Aorta (tissue), 5 donors: ENCODE measurements at regions not wholly inside any gene's neighbourhood (a gene's known extent, or its start where the extent isn't known, plus 50 kb on each side); places are given as distances from the start of the nearest gene placed in this dataset.

Experiments
- ATAC-seq: fragments of 200-7000 bp; cut with Tn5 transposase; one replicate; pipeline ENCODE4 v1.9.1; 2022; ENCODE audit warnings: moderate library complexity; ENCODE audit not compliant: low FRiP score
- DNase-seq, 2 donors: peaks; one replicate each; pipeline ENCODE4 v3.0.0-alpha.2; 2020
- H3K27ac ChIP-seq, 2 donors: one replicate each; pipeline ENCODE4 v1.5.1; 2013; ENCODE audit warnings: low read length in 2 of 2, mild to moderate bottlenecking in 2 of 2, moderate library complexity in 2 of 2, control low read depth in 1 of 2, inconsistent platforms in 1 of 2, low read depth in 1 of 2
- H3K27me3 ChIP-seq, 2 donors: one replicate each; pipeline ENCODE4 v1.6.1; 2013; ENCODE audit warnings: control low read depth in 1 of 2, low read length in 1 of 2, mild to moderate bottlenecking in 1 of 2, moderate library complexity in 1 of 2; ENCODE audit not compliant: insufficient read depth in 2 of 2, control insufficient read depth in 1 of 2
- H3K36me3 ChIP-seq, 2 donors: one replicate each; pipeline ENCODE4 v1.6.1; 2013; ENCODE audit warnings: control low read depth in 1 of 2, low read length in 1 of 2, mild to moderate bottlenecking in 1 of 2; ENCODE audit not compliant: insufficient read depth in 2 of 2, control insufficient read depth in 1 of 2
- H3K4me1 ChIP-seq, 2 donors: one replicate each; pipeline ENCODE4 v1.6.1; 2013; ENCODE audit warnings: low read length in 2 of 2, control low read depth in 1 of 2, mild to moderate bottlenecking in 1 of 2, moderate library complexity in 1 of 2; ENCODE audit not compliant: insufficient read depth in 2 of 2, control insufficient read depth in 1 of 2
- H3K4me3 ChIP-seq, 2 donors: one replicate each; pipeline ENCODE4 v1.5.1; 2013; ENCODE audit warnings: low read length in 2 of 2, control low read depth in 1 of 2, mild to moderate bottlenecking in 1 of 2
- H3K9me3 ChIP-seq: one replicate; pipeline ENCODE4 v1.6.1; 2013; ENCODE audit warnings: mild to moderate bottlenecking, low read length; ENCODE audit not compliant: control insufficient read depth
- WGBS, 2 donors: extraction: QIAGEN DNeasy Blood & Tissue Kit; methylation state at CpG; one replicate each; pipeline ENCODE4 v1.1.7; 2013; 5-methylcytosine and 5-hydroxymethylcytosine counted together
- intact Hi-C, 2 donors: fragments of 100-400 bp; cut with DNase I; formaldehyde crosslinking; loops; one replicate each; pipeline versions ENCODE4 v1.14.2 to v1.15.0; 2022
- donor health status: healthy with polysubstance abuse.
- donor health status: Bipolar disorder and iron deficiency.
- donor health status: DM: no; HTN: no; CAD: no.
- donor health status: DM: no; HTN: no; CAD: no.
- donor health status: DM: yes; HTN: yes; CAD: no.

DNA sequence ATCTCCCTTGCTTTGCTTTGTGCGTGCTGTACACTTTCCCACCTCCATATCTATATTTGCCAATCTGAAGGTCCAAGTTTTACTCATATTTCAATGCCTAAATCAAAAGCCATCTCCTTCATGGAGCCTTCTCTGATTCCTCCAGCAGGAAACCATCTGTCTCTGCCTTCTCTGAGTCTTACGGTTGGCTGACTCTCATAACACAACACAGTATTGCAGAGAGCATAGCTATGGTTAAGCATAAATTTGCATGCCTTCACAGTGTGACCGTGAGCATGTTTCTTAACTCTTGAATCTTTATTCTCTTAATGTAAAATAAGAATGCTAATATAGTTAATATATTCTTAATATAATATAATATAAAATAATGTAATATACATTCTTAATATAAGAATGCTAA is 136.8 kb upstream of the PPP2R2B start:
- intact Hi-C loops: no loop called here
- DNase-seq (no peak), ATAC-seq (no peak)
- H3K4me3 ChIP-seq: no peak overlapping the region
- no peak overlapping the region for H3K27ac ChIP-seq
- H3K9me3 ChIP-seq: no peaks in the 10 kb centered on the region
- WGBS, 2 donors: 42 to 50% methylated on average over 3 of the region's 3 CpGs
- no peaks in the 10 kb centered on the region for H3K27me3 ChIP-seq
- no peaks in the 10 kb centered on the region for H3K4me1 ChIP-seq
- H3K36me3 ChIP-seq: no peaks in the 10 kb centered on the region

DNA sequence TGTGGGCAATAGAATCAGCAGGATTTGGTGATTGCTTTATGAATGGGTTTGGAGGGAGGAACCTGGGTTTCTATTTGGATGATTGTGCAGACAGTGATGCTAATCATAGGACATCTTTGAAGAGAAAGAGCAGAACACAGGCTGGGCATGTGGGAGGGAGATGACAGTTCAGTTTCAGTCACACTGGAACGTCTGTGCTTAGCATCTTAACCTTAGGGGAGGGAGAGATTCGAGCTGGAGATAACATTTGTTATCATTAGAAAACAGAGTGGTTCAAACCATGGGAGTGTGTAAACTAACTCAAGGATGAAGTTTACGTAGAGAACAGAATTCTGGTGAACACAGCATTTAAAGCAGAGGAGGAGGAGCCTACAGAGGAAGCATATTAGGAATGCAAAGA is 138.6 kb upstream of the PPP2R2B start:
- no peak overlapping the region for H3K27ac ChIP-seq

DNA sequence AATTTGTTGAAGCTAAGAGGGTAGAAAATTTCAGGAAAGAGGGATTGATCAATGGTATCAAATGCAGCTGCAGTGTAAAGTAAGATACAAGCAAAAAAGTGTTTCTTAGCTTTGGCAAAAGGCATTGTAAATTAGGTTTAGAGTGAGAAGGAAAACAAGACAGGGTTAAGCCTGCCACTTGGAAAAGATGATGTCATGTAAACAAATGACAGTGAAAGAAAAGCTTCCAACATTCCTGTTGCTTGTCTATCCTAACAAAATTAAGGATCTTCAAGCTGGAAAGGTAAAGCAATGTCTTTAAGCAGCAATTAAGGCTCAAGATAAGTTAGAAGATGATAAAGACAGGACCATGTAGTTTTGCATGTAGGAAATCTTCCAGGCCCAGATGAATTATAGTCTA is 139.1 kb upstream of the PPP2R2B start:
- Histone ChIP-seq H3K9me3 (no peaks in the 10 kb centered on the region), H3K27ac (no peak overlapping the region), H3K4me3 (no peak overlapping the region), H3K4me1 (no peaks in the 10 kb centered on the region), H3K36me3 (no peaks in the 10 kb centered on the region), H3K27me3 (no peaks in the 10 kb centered on the region)
- intact Hi-C loops: no loop called here
- no peak for DNase-seq
- no peak for ATAC-seq

More for the DNA sequence above, 138.6 kb upstream of the PPP2R2B start:
- Histone ChIP-seq H3K4me1 (no peaks in the 10 kb centered on the region), H3K9me3 (no peaks in the 10 kb centered on the region), H3K36me3 (no peaks in the 10 kb centered on the region), H3K27me3 (no peaks in the 10 kb centered on the region), H3K4me3 (no peak overlapping the region)
- WGBS, 2 donors: 10 to 17% methylated on average over 3 of the region's 3 CpGs
- no peak for DNase-seq
- intact Hi-C loops: no loop called here
- ATAC-seq: no peak

DNA sequence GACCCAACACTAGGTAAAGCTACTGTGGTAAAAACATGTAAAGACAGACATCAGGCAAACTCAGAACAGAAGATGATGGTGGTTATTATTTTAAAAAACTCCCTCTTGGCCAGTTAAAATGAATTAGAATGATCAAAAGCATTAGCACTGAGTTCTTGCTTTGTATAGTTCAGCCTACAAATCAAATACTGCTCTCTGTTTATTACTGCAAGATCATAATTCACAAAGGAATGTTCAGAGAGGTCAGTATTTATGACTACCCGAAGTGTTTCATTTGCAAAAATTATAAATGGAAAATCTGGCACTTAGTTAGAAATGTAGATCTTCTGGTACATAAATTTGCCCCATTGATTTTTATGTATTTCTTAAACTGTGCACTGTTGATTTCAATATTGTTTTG is 140.3 kb upstream of the PPP2R2B start:
- Histone ChIP-seq H3K4me1 (no peaks in the 10 kb centered on the region), H3K36me3 (no peaks in the 10 kb centered on the region), H3K9me3 (no peaks in the 10 kb centered on the region), H3K4me3 (no peak overlapping the region), H3K27ac (no peak overlapping the region), H3K27me3 (no peaks in the 10 kb centered on the region)
- intact Hi-C loops: no loop called here
- 21 to 34% methylated on average over 1 of the region's 1 CpG for WGBS, 2 donors
- DNase-seq: no peak
- ATAC-seq: no peak

DNA sequence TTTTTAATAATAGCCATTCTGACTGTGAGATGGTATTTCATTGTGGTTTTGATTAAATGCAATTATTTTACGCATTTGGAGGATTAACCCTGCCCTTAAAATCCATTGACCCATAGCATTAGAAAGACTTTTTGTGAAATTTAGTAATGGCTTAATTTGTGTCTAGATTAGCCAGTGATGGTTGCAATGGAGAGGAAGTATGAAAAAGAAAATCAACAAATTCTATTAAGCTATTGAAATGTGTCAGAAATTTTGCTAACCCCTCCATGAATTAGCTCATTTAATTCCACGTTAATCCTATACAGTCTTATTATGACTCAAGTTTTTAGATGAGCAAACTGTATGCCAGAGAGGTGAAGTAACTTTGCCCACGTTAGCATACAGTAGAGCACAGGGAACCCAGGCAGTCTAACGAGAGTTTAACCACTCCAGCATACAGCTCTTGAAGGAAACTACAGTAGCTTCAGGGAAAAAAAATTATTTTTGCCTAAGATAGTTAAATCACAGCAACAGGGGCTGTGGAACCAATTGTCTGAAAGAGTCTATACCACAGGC is 158.2 kb upstream of the PPP2R2B start:
- DNase-seq (no peak), ATAC-seq (no peak)
- no peaks in the 10 kb centered on the region for H3K36me3 ChIP-seq
- intact Hi-C loops: no loop called here
- WGBS, 2 donors: 80 to 82% methylated on average over 4 of the region's 4 CpGs
- H3K4me3 ChIP-seq: no peak overlapping the region
- H3K9me3 ChIP-seq: no peaks in the 10 kb centered on the region
- H3K4me1 ChIP-seq: no peaks in the 10 kb centered on the region
- no peak overlapping the region for H3K27ac ChIP-seq
- no peaks in the 10 kb centered on the region for H3K27me3 ChIP-seq

DNA sequence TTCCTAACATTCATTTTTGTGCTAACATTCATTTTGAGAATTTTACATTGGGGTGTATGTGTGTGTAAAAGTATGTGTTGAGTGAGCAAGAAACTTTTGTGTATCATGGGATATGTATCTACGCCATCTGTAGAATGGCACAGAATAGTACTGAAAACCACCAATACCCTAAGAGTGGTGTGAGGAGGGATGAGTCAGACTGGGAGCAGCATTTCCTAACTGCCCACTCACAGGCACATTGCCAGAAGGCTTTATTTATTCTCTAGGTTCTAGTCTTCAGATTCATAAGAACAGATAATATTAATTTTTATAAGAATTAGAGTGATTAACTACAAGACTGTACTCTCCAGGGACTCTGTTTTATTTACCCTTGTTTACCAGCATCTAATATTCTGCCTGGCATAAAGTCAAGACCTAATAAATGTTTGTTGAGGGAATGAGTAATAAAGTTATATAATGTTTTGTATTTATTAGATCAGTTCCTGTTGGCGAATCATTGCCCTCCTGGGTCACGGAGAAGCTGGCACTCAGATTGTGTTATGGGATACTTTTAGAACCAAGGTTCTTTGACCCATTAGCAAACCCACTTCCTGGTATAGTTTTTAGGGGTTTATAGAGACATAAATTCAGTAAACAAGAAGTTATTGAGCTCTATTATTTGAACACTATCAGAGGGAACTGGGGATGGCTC is 159.1 kb upstream of the PPP2R2B start:
- no peak for ATAC-seq
- Histone ChIP-seq H3K4me3 (no peak overlapping the region), H3K36me3 (no peaks in the 10 kb centered on the region), H3K9me3 (no peaks in the 10 kb centered on the region), H3K27me3 (no peaks in the 10 kb centered on the region), H3K27ac (no peak overlapping the region), H3K4me1 (no peaks in the 10 kb centered on the region)
- intact Hi-C loops: no loop called here
- WGBS, 2 donors: 61 to 73% methylated on average over 3 of the region's 3 CpGs
- no peak for DNase-seq

DNA sequence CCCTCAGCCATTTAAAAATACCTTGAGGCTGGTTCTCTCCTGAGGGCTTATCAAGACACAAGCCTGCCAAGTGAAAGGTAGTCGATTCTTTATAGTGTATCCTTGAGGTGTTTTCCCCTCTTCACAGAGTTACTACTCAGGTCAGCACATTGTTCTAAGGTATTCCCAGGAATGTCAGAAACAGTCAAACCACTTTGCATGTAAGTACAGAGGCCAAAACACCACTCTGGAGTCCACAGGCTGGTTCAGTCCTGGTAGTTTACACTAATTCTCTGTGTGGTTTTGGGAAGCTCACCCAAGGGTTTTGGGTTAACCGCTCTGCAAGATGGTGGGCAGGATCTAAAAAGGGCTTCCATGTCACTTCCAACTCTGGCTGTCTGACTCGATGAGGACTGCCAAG is 162.3 kb upstream of the PPP2R2B start:
- WGBS, 2 donors: 85 to 86% methylated on average over 3 of the region's 3 CpGs
- no peak for ATAC-seq
- DNase-seq: no peak
- Histone ChIP-seq H3K27me3 (no peaks in the 10 kb centered on the region), H3K4me3 (no peak overlapping the region), H3K27ac (no peak overlapping the region), H3K4me1 (no peaks in the 10 kb centered on the region), H3K9me3 (no peaks in the 10 kb centered on the region), H3K36me3 (no peaks in the 10 kb centered on the region)
- intact Hi-C loops: no loop called here

DNA sequence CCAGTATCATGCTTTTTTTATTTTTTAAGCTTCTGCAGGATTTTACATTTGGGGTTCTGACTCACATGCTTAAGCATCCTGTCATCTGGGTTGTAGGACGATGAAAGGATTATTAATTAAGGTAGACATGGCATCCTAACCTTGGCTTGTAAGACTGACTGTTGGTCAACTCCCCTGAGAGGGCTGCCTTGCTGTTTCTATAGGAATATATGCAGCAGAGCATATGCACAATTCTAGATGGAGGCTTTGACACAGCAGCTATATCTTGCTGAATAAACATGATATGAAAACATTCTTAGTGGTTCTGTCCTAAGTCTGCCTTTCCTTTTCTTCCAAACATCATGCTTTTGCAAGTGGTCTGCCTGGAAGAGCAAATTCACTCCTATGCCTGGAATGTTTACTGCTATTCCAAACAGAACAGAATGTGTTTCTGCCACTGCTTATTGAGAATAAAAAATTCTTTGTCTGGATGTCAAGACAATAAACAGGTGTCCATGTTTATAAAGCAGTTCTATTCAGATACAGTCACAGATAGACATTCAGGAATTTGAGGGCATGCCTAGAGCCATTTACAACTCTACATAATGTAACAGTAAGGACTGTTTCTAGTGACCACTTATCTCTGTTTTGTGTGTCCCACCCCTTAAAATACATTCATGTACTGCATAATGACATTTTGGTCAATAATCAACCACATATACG is 166.2 kb upstream of the PPP2R2B start:
- intact Hi-C loops: no loop called here
- H3K27me3 ChIP-seq: peaks cover 0 to 4% of the 10 kb centered on the region in 2 donors
- no peaks in the 10 kb centered on the region for H3K9me3 ChIP-seq
- H3K4me3 ChIP-seq: no peak overlapping the region
- 30 to 38% methylated on average over 2 of the region's 2 CpGs for WGBS, 2 donors
- no peak overlapping the region for H3K27ac ChIP-seq
- no peaks in the 10 kb centered on the region for H3K36me3 ChIP-seq
- DNase-seq (no peak), ATAC-seq (no peak)
- H3K4me1 ChIP-seq: no peaks in the 10 kb centered on the region

DNA sequence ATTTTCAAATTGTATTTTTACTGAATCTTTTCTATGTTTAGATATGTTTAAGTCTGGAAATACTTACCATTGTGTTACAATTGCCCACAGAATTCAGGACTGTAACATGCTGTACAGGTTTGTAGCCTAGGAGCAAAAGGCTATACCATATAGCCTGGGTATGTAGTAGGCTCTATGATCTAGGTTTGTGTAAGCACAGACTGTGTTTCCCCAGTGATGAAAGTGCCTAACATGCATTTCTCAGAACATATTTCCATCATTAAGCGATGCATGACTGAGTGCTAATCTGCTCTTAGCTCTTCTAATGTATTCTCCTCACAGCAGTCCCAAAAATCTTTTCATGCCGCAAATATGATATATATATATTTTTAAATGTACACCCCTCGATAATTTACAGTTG is 166.7 kb upstream of the PPP2R2B start:
- Histone ChIP-seq H3K36me3 (no peaks in the 10 kb centered on the region), H3K9me3 (no peaks in the 10 kb centered on the region), H3K4me1 (no peaks in the 10 kb centered on the region), H3K27ac (no peak overlapping the region), H3K4me3 (no peak overlapping the region), H3K27me3 (peaks cover 0 to 4% of the 10 kb centered on the region in 2 donors)
- no peak for ATAC-seq
- intact Hi-C loops: no loop called here
- no peak for DNase-seq
- WGBS, 2 donors: 59 to 61% methylated on average over 3 of the region's 3 CpGs
